ENCODE measurements at regions not wholly inside any gene's neighbourhood (a gene's known extent, or its start where the extent isn't known, plus 50 kb on each side); places are given as distances from the start of the nearest gene placed in this dataset.

DNA sequence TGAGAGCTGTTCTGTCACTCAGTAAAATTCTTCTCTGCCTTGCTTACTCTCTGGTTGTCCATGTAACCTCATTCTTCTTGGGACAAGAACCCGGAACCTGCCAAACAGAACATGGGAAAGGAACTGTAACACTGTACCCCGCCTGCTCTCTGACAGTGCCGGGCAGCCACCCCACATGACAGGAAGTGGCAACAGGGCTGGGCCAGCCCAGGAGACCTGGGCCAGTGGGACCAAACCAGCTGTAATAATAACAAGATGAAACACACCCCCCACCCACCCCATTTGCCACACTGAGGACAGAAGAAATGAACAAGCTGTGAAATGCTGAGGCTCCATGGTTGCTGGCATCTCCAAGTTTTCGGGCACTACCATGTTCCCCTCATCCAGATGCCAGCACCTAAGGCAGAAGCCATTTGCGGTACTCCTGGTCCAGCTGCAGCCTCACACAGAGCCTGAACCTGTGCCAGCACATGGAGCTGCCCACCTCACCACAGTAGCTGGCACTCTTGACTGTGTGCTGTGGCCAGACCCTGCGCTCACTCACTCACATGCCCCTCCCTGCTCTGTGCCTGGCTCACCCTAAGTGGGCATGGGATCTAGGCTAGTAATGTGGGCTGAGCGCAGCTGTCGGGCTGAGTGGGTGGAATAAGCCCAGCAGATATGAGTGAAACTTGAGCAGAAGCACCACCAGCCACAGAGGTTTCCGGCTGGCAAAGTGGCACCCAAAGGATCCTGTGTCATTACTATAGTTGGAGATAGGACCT, 126.2 kb upstream of the UGT8 start:
- intact Hi-C loops (cut with micrococcal nuclease; ENCODE audit: unreplicated experiment) = no loop called here
- no TSS peak for BruUV-seq (replicated peaks)
- no peak overlapping the region for H3K4me3 ChIP-seq (ENCODE audit: low read depth, low read length, poor library complexity, severe bottlenecking)
- H3K36me3 ChIP-seq (ENCODE audit: insufficient read depth, low read length, poor library complexity, severe bottlenecking) = no peaks in the 10 kb centered on the region
- POLR2A ChIA-PET (ENCODE audit: low non-redundant PET) = no interaction called here
- H3K27ac ChIP-seq (ENCODE audit: low read depth, low read length, poor library complexity, severe bottlenecking) = no peak overlapping the region
- no peak for TF ChIP-seq EZH2 (IDR thresholded peaks at IDR 0.05; ENCODE audit: borderline replicate concordance, low read depth, low read length, poor library complexity, severe bottlenecking)
- TF ChIP-seq, protein P1, sequence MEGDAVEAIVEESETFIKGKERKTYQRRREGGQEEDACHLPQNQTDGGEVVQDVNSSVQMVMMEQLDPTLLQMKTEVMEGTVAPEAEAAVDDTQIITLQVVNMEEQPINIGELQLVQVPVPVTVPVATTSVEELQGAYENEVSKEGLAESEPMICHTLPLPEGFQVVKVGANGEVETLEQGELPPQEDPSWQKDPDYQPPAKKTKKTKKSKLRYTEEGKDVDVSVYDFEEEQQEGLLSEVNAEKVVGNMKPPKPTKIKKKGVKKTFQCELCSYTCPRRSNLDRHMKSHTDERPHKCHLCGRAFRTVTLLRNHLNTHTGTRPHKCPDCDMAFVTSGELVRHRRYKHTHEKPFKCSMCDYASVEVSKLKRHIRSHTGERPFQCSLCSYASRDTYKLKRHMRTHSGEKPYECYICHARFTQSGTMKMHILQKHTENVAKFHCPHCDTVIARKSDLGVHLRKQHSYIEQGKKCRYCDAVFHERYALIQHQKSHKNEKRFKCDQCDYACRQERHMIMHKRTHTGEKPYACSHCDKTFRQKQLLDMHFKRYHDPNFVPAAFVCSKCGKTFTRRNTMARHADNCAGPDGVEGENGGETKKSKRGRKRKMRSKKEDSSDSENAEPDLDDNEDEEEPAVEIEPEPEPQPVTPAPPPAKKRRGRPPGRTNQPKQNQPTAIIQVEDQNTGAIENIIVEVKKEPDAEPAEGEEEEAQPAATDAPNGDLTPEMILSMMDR (conservative IDR thresholded peaks at IDR 0.05; ENCODE audit: low read depth, low read length) = no peak
- H3K9me3 ChIP-seq (ENCODE audit: low read depth, low read length, poor library complexity, severe bottlenecking) = no peaks in the 10 kb centered on the region
- no peaks in the 10 kb centered on the region for H3K27me3 ChIP-seq (replicated peaks; ENCODE audit: insufficient read depth, low read depth, low read length, poor library complexity)
- H3K4me1 ChIP-seq (ENCODE audit: insufficient read depth, low read length, poor library complexity, severe bottlenecking) = no peaks in the 10 kb centered on the region
- DNase-seq (ENCODE audit: low spot score) = no peak
- CTCF ChIA-PET = no interaction called here

DNA sequence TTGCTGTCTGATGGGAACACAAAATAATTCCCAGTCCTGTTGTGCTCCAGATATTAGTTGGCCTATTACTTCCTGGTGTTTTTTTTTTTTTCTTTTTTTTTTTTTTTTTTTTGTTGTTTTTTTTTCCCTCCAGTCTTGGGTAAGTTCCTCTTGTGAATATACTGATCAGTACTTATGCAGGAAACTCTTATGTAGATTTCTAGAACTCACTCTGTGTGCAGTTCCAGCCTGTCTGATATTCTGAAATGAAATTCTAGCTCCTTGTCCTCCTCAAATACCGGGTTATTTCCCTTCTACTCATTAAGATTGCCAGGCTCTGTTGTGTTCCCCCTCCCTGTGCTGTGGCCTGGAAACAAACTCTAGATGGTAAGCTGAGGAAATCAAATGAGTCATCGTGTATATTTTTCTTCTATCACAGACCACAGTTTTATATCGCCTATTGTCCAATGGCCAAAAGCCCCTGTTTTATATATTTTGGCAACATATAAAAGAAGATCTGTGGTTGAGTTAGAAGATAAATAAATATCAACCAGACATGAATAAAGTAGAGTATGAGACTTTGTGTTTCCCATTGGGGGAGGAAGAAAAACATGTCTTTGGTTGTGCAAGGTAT, 124.3 kb upstream of the UGT8 start:
- Histone ChIP-seq H3K9me3 (ENCODE audit: low read depth, low read length, poor library complexity, severe bottlenecking) (no peaks in the 10 kb centered on the region), H3K27me3 (replicated peaks; ENCODE audit: insufficient read depth, low read depth, low read length, poor library complexity) (no peaks in the 10 kb centered on the region), H3K4me1 (ENCODE audit: insufficient read depth, low read length, poor library complexity, severe bottlenecking) (no peaks in the 10 kb centered on the region), H3K4me3 (ENCODE audit: low read depth, low read length, poor library complexity, severe bottlenecking) (no peak overlapping the region), H3K27ac (ENCODE audit: low read depth, low read length, poor library complexity, severe bottlenecking) (no peak overlapping the region), H3K36me3 (ENCODE audit: insufficient read depth, low read length, poor library complexity, severe bottlenecking) (no peaks in the 10 kb centered on the region)
- no peak for TF ChIP-seq EZH2 (IDR thresholded peaks at IDR 0.05; ENCODE audit: borderline replicate concordance, low read depth, low read length, poor library complexity, severe bottlenecking)
- TF ChIP-seq, protein P1 (conservative IDR thresholded peaks at IDR 0.05; ENCODE audit: low read depth, low read length) = no peak
- BruUV-seq (replicated peaks) = no TSS peak
- DNase-seq (ENCODE audit: low spot score) = no peak
- POLR2A ChIA-PET (ENCODE audit: low non-redundant PET) = no interaction called here
- intact Hi-C loops (cut with micrococcal nuclease; ENCODE audit: unreplicated experiment) = no loop called here
- CTCF ChIA-PET = no interaction called here

DNA sequence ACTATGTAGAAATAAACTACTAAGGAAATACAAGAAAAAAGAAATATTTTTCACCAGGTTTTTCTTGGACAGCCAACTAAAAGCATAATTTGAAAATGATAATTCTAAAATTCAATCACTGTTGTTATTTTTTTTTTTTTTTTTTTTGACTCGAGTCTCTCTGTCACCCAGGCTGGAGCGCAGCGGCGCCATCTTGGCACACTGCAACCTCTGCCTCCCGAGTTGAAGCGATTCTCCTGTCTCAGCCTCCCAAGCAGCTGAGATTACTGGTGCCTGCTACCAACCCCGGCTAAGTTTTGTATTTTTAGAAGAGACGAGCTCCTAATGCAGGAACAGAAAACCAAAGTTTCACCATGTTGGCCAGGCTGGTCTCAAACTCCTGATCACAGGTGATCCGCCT, 122.3 kb upstream of the UGT8 start:
- H3K4me3 ChIP-seq (ENCODE audit: low read depth, low read length, poor library complexity, severe bottlenecking) = no peak overlapping the region
- TF ChIP-seq EZH2 (IDR thresholded peaks at IDR 0.05; ENCODE audit: borderline replicate concordance, low read depth, low read length, poor library complexity, severe bottlenecking) = no peak
- TF ChIP-seq, protein P1 (conservative IDR thresholded peaks at IDR 0.05; ENCODE audit: low read depth, low read length) = no peak
- DNase-seq (ENCODE audit: low spot score) = no peak
- H3K36me3 ChIP-seq (ENCODE audit: insufficient read depth, low read length, poor library complexity, severe bottlenecking) = no peaks in the 10 kb centered on the region
- H3K27me3 ChIP-seq (replicated peaks; ENCODE audit: insufficient read depth, low read depth, low read length, poor library complexity) = no peaks in the 10 kb centered on the region
- no TSS peak for BruUV-seq (replicated peaks)
- H3K27ac ChIP-seq (ENCODE audit: low read depth, low read length, poor library complexity, severe bottlenecking) = no peak overlapping the region
- ChIA-PET CTCF (no interaction called here), POLR2A (ENCODE audit: low non-redundant PET) (no interaction called here)
- H3K9me3 ChIP-seq (ENCODE audit: low read depth, low read length, poor library complexity, severe bottlenecking) = no peaks in the 10 kb centered on the region
- intact Hi-C loops (cut with micrococcal nuclease; ENCODE audit: unreplicated experiment) = no loop called here
- no peaks in the 10 kb centered on the region for H3K4me1 ChIP-seq (ENCODE audit: insufficient read depth, low read length, poor library complexity, severe bottlenecking)
